T-helper 1 cell treated with Interleukin-12 subunit alpha and Interleukin-12 subunit beta and Interleukin-4 antibody, amounts not matched to agents 30 μg/mL and 1 μg/mL, for 36 hours (primary cell): ENCODE measurements at regions not wholly inside any gene's neighbourhood (a gene's known extent, or its start where the extent isn't known, plus 50 kb on each side); places are given as distances from the start of the nearest gene placed in this dataset.

Experiments used
- H3K27ac Mint-ChIP-seq: one replicate; pipeline ENCODE4 v1.8.0; 2021; ENCODE audit warnings: mild to moderate bottlenecking, mixed read lengths
- H3K27me3 Mint-ChIP-seq: one replicate; pipeline ENCODE4 v1.8.0; 2021; ENCODE audit warnings: low read depth, mixed read lengths
- H3K36me3 Mint-ChIP-seq: one replicate; pipeline ENCODE4 v1.8.0; 2021; ENCODE audit warnings: low read depth, mixed read lengths
- H3K4me1 Mint-ChIP-seq: one replicate; pipeline ENCODE4 v1.8.0; 2021; ENCODE audit warnings: low read depth, mixed read lengths
- H3K4me3 Mint-ChIP-seq: one replicate; pipeline ENCODE4 v1.8.0; 2021; ENCODE audit warnings: mild to moderate bottlenecking, moderate library complexity, mixed read lengths
- H3K9me3 Mint-ChIP-seq: one replicate; pipeline ENCODE4 v1.8.0; 2021; ENCODE audit warnings: mixed read lengths

DNA sequence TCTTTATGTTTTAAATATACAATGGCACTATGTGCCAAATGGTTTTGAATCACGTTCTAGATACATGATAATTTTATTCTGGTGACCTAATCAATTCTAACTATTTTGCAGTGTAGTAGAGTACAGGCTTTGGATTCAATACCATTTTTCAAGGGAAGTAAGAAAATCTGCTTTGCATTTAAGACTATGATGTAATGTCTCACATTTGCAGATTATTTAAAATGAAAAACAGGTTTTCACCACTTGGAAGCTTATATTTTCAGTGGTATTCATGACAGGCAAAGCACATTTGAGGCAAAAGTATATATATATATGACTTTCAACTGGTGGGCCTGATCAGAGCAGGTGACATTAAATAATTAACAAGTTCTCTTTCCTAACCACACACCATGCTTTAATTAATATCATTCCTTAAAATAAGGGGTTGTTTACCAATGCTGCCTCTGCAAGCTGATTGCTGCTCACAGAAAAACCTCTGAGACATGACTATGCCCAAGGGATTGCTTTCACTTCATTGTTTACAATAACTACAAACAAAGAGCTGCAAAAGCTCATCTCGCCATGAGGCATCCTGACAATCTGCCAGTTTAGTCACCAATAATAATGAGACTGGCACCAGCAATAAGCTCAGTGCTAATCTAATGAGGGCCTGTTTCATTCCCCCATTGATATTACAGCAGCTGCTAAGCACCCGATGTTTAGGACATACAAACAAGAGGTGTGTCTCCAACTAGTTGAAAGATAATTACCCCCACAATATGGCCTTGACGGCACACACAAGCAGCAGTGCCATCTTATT is 1176.0 kb upstream of the GJE1 start:
- H3K4me1 Mint-ChIP-seq = no peaks in the 10 kb centered on the region
- H3K27me3 Mint-ChIP-seq = no peaks in the 10 kb centered on the region
- no peaks in the 10 kb centered on the region for H3K9me3 Mint-ChIP-seq
- no peak overlapping the region for H3K4me3 Mint-ChIP-seq
- H3K27ac Mint-ChIP-seq = no peak overlapping the region
- no peaks in the 10 kb centered on the region for H3K36me3 Mint-ChIP-seq

DNA sequence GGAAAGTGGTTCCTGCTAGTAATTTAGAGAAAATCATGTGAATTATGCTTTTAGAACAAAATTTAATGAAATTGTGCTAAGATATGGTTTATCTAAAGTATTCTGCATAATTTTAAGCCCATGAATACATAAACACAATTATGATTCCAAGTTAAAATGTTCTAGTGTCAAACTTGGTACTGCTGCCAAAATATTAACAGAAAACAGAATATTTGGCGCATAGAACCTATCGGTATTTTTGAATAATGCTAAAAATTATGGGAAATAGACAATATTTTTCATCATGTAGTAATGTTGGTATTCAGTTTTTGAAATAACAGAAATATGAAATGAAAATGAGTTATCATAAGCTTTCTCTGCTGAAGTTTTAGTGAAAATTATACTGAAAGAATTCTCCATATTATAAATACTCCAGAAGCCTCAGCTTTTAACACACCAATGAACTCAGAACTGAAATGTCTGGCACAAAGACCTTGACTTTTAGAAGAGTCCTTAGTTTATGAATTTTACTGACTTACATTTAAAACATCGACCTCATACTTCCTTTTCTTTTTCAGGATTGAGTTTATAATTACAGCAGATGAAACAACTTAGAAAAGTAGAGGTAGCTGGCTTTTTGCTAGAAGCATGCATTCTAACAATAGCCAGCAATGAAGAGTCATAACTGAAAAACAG is 1192.3 kb upstream of the GJE1 start:
- no peaks in the 10 kb centered on the region for H3K4me1 Mint-ChIP-seq
- no peaks in the 10 kb centered on the region for H3K36me3 Mint-ChIP-seq
- no peaks in the 10 kb centered on the region for H3K27me3 Mint-ChIP-seq
- H3K27ac Mint-ChIP-seq = no peak overlapping the region
- H3K4me3 Mint-ChIP-seq = no peak overlapping the region
- H3K9me3 Mint-ChIP-seq = peaks cover 10% of the 10 kb centered on the region

DNA sequence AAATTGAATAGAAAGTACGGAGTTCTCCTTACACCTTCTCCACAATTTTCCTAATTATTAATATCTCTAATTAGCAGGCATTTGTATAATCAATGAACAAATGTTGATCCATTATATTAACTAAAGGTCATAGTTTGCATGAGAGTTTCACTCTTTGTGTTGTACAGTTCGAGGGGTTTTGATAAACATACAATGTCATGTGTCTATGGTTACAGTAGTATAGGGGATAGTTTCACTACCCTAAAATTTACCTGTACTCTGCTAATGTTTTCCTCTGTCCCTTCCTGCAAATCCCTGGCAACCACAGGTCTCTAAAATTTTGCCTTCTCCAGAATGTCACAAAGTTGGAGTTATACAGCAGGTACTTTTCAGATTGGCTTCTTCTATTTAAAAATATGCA is 1199.8 kb upstream of the GJE1 start:
- H3K9me3 Mint-ChIP-seq = no peaks in the 10 kb centered on the region
- no peaks in the 10 kb centered on the region for H3K4me1 Mint-ChIP-seq

DNA sequence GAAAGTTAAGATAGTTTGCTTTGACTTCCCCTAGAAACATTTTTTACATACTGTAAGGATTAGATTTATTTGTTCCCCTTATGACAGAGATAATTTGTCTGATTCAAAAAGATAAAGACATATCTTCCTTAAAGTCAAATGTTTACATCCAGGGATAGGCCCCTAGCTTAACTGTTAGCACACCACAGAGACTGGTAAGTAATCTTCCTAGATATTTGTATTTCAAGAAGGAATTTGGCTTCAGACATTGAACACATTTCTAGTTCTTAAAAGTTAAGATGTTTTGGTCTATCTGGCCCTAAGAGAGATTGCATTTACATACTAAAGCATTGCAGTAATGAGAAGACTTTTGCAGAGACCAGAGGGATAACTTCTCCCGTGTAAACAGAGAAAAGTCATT is 1201.1 kb upstream of the GJE1 start:
- H3K9me3 Mint-ChIP-seq = no peaks in the 10 kb centered on the region
- H3K36me3 Mint-ChIP-seq = no peaks in the 10 kb centered on the region
- H3K27ac Mint-ChIP-seq = no peak overlapping the region
- no peak overlapping the region for H3K4me3 Mint-ChIP-seq
- peaks cover 6% of the 10 kb centered on the region for H3K27me3 Mint-ChIP-seq
- no peaks in the 10 kb centered on the region for H3K4me1 Mint-ChIP-seq

More for the DNA sequence above, 1199.8 kb upstream of the GJE1 start:
- H3K27ac Mint-ChIP-seq = no peak overlapping the region
- no peaks in the 10 kb centered on the region for H3K36me3 Mint-ChIP-seq
- H3K27me3 Mint-ChIP-seq = peaks cover 6% of the 10 kb centered on the region
- H3K4me3 Mint-ChIP-seq = no peak overlapping the region

DNA sequence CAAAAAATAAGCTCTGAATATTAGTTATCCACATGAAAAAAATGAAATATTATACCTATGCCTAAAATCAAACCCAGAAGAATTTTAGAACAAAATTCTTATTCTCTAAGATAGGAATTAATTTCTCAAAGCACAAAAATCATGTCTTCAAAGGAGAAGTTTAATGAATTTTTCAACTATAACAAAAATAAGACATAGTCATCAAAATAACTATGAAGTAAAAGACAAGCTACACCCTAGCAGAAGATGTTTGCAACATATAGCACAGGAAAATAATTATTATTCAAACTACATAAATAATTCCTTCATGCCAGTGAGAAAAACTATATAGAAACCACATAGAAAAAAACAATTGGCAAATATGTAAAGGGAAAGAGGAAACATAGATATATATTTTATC is 1203.6 kb upstream of the GJE1 start:
- Mint-ChIP-seq H3K4me1 (no peaks in the 10 kb centered on the region), H3K27me3 (peaks cover 6% of the 10 kb centered on the region), H3K4me3 (no peak overlapping the region), H3K9me3 (no peaks in the 10 kb centered on the region), H3K27ac (no peak overlapping the region), H3K36me3 (no peaks in the 10 kb centered on the region)

DNA sequence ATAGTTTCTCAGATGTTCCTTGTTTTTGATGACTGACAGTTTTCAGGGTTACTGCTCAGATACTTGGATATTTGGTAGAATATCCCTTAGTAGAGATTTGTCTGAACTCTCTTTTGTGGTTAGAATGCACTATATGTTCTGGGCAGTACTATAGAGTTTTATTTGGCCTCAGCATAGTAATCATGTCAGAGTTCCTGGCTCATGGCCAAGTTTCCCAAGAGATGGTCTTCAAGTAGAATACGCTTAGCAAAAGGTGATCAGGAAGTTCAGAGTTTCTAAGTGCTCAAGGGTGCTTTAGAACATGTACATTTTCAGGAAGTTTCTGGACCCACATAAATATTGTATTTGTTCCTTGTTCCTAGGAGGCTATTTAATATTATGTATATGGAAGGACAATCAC is 1209.7 kb upstream of the GJE1 start:
- Mint-ChIP-seq H3K27ac (no peak overlapping the region), H3K4me1 (peaks cover 2% of the 10 kb centered on the region), H3K36me3 (no peaks in the 10 kb centered on the region), H3K27me3 (no peaks in the 10 kb centered on the region), H3K4me3 (no peak overlapping the region), H3K9me3 (no peaks in the 10 kb centered on the region)

DNA sequence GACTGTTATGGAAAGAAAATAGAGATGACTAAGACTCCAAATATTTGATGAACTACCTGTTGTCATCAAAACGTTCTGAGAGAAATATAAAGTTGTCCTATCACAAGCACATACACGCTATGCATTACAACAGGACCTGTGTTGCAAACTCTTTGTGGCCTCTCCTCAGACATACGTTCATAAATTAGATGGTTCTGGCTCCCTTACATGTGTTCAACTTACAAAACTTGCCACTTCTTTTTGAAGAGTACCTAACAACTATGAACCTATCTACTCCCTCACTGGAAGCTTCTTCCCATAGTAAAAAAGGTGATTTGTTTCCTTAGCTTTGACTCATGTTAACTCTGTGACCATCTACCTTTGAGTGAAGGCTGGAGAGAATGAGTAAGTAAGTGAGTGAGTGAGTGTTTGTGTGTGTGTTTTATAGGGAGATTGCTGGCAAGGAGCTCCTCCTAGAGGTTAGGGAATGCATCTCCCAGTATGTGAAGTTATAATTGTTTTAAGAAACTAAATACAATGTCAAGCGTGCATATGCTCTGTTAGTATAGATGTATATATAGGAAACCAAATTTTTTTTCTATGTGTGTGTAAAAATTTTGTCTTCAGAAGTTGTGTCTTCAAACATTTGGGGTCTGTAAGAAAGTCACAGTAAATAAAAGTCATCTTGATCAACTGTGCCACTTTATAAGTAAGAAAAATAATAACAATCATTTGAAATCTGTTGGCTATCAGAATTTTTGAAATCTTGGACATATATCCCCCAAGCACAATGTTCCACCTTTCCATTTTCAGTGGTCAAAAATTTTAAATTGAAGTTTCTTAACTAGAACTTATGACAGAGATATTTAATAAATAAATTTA is 1211.1 kb upstream of the GJE1 start:
- Mint-ChIP-seq H3K27me3 (no peaks in the 10 kb centered on the region), H3K27ac (no peak overlapping the region), H3K4me1 (peaks cover 2% of the 10 kb centered on the region), H3K36me3 (no peaks in the 10 kb centered on the region), H3K4me3 (no peak overlapping the region), H3K9me3 (no peaks in the 10 kb centered on the region)

DNA sequence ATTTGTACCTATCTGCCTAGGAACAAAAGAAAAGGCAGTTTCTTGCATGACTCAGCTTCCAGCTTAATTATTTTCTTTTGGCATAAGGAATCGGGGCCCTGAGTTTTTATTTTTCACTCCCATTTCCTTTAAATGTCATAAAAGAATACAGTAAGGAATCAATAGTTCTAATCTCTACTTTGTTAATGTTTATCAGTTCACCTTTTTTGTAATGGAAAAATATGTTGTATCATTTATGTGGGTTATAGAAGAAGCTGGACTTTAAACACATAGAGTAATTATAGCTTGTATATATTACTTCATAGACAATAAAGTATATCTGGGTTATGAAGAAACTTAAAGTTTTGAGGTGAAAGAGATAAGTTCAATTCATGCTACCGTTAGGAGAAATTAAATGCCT is 1214.8 kb upstream of the GJE1 start:
- H3K4me1 Mint-ChIP-seq = peaks cover 2% of the 10 kb centered on the region
- H3K4me3 Mint-ChIP-seq = no peak overlapping the region
- no peak overlapping the region for H3K27ac Mint-ChIP-seq
- no peaks in the 10 kb centered on the region for H3K9me3 Mint-ChIP-seq
- H3K36me3 Mint-ChIP-seq = no peaks in the 10 kb centered on the region
- H3K27me3 Mint-ChIP-seq = peaks cover 3% of the 10 kb centered on the region

DNA sequence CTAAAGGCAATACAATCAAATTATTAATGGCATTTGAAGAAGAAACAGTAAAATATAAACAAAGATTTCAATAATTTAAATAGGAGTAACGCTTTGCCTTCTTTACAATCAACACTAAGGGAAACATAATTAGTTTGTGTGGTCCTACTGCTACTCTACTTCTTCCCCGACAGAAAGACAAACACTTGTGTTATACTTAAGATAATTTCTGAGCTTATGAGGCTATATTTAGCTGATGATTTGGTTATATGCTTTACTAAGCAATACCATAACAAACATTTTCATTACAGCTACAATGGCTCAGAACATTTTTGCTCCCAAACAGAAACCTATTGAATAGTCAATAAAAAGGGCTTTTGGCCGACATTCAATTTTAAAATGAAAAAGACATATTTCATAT is 1217.2 kb upstream of the GJE1 start:
- Mint-ChIP-seq H3K4me3 (no peak overlapping the region), H3K4me1 (no peaks in the 10 kb centered on the region), H3K36me3 (no peaks in the 10 kb centered on the region), H3K27ac (no peak overlapping the region), H3K27me3 (peaks cover 3% of the 10 kb centered on the region), H3K9me3 (no peaks in the 10 kb centered on the region)

DNA sequence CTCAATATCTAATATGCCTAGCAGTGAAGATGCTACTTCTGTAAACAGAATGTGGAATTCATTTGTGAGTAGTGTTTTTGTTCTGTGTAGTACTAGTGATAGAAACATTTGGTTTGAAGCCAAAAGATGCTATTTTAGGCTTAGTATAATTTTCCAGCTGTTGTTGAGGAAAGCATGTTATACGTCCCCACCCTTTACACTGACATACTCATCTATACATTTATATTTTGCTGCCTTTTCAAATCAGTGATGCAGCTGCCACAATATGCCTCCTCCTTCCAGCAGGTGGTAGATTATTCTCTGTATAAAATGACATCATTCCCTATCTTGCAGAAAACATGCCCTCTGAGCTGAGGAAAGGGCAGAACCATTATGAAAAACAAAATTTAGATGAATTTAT is 1217.6 kb upstream of the GJE1 start:
- Mint-ChIP-seq H3K27ac (no peak overlapping the region), H3K9me3 (no peaks in the 10 kb centered on the region), H3K4me3 (no peak overlapping the region), H3K27me3 (peaks cover 3% of the 10 kb centered on the region), H3K36me3 (no peaks in the 10 kb centered on the region), H3K4me1 (no peaks in the 10 kb centered on the region)

DNA sequence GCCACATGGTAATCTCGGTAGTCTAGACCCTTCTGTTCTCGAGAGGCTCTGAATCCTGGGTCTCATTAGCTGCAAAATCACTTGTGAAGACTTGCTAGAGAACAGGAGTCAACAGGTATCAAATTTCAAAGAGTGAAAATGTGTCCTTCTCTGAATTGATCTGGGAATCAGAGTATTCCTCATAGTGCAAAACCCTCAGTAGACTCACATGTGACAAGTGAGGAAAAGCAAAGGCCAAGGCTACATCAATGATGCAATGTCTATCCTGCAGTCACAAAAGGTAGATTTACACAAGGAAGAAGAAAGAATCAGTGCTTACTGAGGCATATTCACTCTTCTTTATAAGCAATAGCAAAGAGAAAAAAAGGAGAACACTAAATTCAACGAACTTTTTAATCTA is 1220.0 kb upstream of the GJE1 start:
- Mint-ChIP-seq H3K4me3 (no peak overlapping the region), H3K4me1 (no peaks in the 10 kb centered on the region), H3K27me3 (peaks cover 3% of the 10 kb centered on the region), H3K36me3 (no peaks in the 10 kb centered on the region), H3K9me3 (no peaks in the 10 kb centered on the region), H3K27ac (no peak overlapping the region)

DNA sequence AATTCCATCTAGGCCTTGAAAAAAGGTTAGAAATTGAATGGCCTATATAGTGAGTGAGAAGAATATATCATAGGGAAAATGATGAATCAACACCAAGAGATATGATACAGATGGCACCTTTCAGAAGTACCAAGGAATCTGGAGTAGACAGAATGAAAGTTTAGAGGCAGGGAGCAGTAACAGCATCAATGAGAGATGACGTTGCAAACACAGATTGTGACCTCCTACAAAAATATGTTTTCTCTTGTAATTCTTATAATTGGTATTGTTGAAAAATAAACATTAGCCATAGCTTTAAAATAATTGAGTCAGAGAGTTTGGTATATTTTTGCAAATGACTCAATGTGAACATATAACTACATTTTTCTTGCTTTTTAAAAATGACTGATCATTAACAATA is 1223.1 kb upstream of the GJE1 start:
- H3K9me3 Mint-ChIP-seq = no peaks in the 10 kb centered on the region
- no peak overlapping the region for H3K4me3 Mint-ChIP-seq
- no peaks in the 10 kb centered on the region for H3K27me3 Mint-ChIP-seq
- no peaks in the 10 kb centered on the region for H3K4me1 Mint-ChIP-seq
- H3K27ac Mint-ChIP-seq = no peak overlapping the region
- H3K36me3 Mint-ChIP-seq = no peaks in the 10 kb centered on the region

DNA sequence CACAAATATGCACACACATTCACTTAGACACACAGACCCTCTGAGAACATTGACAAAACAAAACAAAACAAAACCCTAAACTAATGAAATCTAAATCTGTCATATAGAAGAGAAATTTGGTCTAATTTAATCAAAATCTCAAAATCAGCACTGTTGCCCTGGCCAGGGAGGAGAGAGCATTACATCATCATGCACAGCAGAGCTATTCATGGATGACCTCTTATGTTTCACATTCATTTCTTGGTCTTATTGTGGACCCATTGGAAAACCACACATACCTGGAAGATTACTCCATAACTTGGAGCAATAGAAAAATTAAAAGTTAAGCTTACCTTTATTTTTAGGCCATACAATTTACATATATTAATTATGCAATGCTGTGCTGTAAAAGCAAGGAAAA is 1223.6 kb upstream of the GJE1 start:
- H3K27ac Mint-ChIP-seq = no peak overlapping the region
- H3K4me3 Mint-ChIP-seq = no peak overlapping the region
- H3K27me3 Mint-ChIP-seq = no peaks in the 10 kb centered on the region
- H3K36me3 Mint-ChIP-seq = no peaks in the 10 kb centered on the region
- H3K9me3 Mint-ChIP-seq = no peaks in the 10 kb centered on the region
- no peaks in the 10 kb centered on the region for H3K4me1 Mint-ChIP-seq

DNA sequence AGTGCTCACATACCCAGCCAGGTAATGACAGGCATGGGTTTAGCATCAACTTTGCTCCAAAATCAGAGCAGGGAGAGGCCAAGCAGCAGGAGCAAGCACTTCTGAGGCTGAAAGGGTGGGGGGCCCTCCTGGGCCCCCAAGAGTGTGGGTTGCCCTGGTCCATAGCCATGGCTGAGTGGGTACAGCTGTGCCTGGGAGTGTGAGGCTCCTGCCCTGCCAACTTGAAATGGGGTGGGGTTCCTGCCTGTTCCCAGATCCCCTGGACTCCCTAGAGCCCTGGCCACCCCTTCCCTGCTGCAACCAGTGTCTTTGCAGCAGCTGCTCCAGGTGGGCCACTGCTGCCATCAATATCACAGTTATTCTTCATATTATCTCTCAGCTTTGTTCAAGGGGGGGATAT is 1224.2 kb upstream of the GJE1 start:
- H3K4me3 Mint-ChIP-seq = no peak overlapping the region
- H3K36me3 Mint-ChIP-seq = no peaks in the 10 kb centered on the region
- no peaks in the 10 kb centered on the region for H3K27me3 Mint-ChIP-seq
- no peaks in the 10 kb centered on the region for H3K9me3 Mint-ChIP-seq
- H3K27ac Mint-ChIP-seq = no peak overlapping the region
- no peaks in the 10 kb centered on the region for H3K4me1 Mint-ChIP-seq

DNA sequence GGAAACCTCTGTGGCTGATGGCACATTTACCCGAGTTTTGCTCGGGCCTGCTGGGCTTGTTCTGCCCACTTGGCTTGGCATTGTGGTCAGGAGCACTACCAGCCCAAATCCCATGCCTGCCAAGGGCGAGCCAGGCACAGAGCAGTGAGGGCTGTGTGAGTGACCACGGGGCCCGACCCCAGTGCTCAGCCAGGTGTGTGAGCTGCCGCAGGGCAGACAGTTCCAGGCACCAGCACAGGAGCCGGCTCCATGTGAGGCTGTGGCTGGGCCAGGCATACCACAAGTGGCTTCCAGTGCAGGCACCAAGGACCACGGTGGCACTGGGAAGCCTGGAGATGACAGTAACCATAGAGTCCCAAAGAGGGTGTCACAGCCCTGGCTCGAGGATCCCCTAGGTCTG is 1225.5 kb upstream of the GJE1 start:
- H3K27ac Mint-ChIP-seq = no peak overlapping the region
- H3K4me1 Mint-ChIP-seq = no peaks in the 10 kb centered on the region
- H3K36me3 Mint-ChIP-seq = no peaks in the 10 kb centered on the region
- no peaks in the 10 kb centered on the region for H3K27me3 Mint-ChIP-seq
- no peak overlapping the region for H3K4me3 Mint-ChIP-seq
- no peaks in the 10 kb centered on the region for H3K9me3 Mint-ChIP-seq
